ENCODE measurements at regions not wholly inside any gene's neighbourhood (a gene's known extent, or its start where the extent isn't known, plus 50 kb on each side); places are given as distances from the start of the nearest gene placed in this dataset.

DNA sequence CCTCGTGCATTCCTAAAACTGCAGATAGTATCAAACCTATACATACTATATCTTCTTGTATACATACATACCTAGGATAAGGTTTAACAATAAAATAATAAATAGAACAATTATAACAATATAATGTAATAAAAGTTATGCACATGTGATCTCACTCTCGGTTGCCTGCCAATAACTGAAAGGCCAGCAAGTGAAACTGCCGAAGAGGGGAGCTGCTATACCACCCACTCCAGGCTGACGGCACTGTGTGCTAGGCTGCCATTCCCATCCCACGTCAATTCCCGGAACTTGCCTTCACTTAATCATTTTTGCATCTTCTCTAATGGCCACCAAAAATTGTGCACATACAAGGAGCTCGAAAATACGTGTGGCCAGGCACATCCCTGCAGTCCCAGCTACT, 451.1 kb upstream of the FAT1 start:
- H3K27me3 ChIP-seq (replicated peaks; ENCODE audit: insufficient read depth, low read depth, low read length, poor library complexity) = peaks cover 69% of the 10 kb centered on the region
- DNase-seq (ENCODE audit: low spot score) = no peak
- no peak overlapping the region for H3K27ac ChIP-seq (ENCODE audit: low read depth, low read length, poor library complexity, severe bottlenecking)
- no peaks in the 10 kb centered on the region for H3K4me1 ChIP-seq (ENCODE audit: insufficient read depth, low read length, poor library complexity, severe bottlenecking)
- ChIA-PET CTCF (no interaction called here), POLR2A (ENCODE audit: low non-redundant PET) (no interaction called here)
- H3K4me3 ChIP-seq (ENCODE audit: low read depth, low read length, poor library complexity, severe bottlenecking) = no peak overlapping the region
- no TSS peak for BruUV-seq (replicated peaks)
- H3K36me3 ChIP-seq (ENCODE audit: insufficient read depth, low read length, poor library complexity, severe bottlenecking) = no peaks in the 10 kb centered on the region
- no peak for TF ChIP-seq EZH2 (IDR thresholded peaks at IDR 0.05; ENCODE audit: borderline replicate concordance, low read depth, low read length, poor library complexity, severe bottlenecking)
- TF ChIP-seq, protein P1, sequence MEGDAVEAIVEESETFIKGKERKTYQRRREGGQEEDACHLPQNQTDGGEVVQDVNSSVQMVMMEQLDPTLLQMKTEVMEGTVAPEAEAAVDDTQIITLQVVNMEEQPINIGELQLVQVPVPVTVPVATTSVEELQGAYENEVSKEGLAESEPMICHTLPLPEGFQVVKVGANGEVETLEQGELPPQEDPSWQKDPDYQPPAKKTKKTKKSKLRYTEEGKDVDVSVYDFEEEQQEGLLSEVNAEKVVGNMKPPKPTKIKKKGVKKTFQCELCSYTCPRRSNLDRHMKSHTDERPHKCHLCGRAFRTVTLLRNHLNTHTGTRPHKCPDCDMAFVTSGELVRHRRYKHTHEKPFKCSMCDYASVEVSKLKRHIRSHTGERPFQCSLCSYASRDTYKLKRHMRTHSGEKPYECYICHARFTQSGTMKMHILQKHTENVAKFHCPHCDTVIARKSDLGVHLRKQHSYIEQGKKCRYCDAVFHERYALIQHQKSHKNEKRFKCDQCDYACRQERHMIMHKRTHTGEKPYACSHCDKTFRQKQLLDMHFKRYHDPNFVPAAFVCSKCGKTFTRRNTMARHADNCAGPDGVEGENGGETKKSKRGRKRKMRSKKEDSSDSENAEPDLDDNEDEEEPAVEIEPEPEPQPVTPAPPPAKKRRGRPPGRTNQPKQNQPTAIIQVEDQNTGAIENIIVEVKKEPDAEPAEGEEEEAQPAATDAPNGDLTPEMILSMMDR (conservative IDR thresholded peaks at IDR 0.05; ENCODE audit: low read depth, low read length) = no peak
- intact Hi-C loops (cut with micrococcal nuclease; ENCODE audit: unreplicated experiment) = no loop called here
- H3K9me3 ChIP-seq (ENCODE audit: low read depth, low read length, poor library complexity, severe bottlenecking) = no peaks in the 10 kb centered on the region

DNA sequence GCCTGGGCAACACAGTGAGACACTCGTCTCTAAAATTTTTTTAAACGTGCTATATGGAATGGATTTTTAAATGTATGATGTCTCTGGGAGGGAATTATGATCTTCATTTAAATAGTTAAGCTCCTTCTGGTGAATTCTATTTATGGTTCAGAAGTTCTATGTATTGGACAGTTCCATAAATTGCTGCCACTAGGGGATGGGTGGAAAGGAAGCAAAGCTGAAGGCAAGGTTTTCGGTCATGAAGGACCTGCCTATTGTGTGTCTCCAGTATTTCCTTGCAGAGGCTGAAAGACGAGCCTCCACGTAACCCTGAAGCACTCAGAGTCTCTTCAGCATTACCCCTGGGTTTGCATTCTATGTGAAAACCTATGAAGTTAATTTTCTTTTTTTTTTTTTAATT, 451.5 kb upstream of the FAT1 start:
- intact Hi-C loops (cut with micrococcal nuclease; ENCODE audit: unreplicated experiment) = no loop called here
- no peaks in the 10 kb centered on the region for H3K36me3 ChIP-seq (ENCODE audit: insufficient read depth, low read length, poor library complexity, severe bottlenecking)
- no peak for TF ChIP-seq EZH2 (IDR thresholded peaks at IDR 0.05; ENCODE audit: borderline replicate concordance, low read depth, low read length, poor library complexity, severe bottlenecking)
- TF ChIP-seq, protein P1 (conservative IDR thresholded peaks at IDR 0.05; ENCODE audit: low read depth, low read length) = no peak
- CTCF ChIA-PET = no interaction called here
- H3K9me3 ChIP-seq (ENCODE audit: low read depth, low read length, poor library complexity, severe bottlenecking) = no peaks in the 10 kb centered on the region
- BruUV-seq (replicated peaks) = no TSS peak
- POLR2A ChIA-PET (ENCODE audit: low non-redundant PET) = no interaction called here
- H3K4me1 ChIP-seq (ENCODE audit: insufficient read depth, low read length, poor library complexity, severe bottlenecking) = no peaks in the 10 kb centered on the region
- no peak overlapping the region for H3K27ac ChIP-seq (ENCODE audit: low read depth, low read length, poor library complexity, severe bottlenecking)
- no peak for DNase-seq (ENCODE audit: low spot score)
- H3K27me3 ChIP-seq (replicated peaks; ENCODE audit: insufficient read depth, low read depth, low read length, poor library complexity) = peaks cover 74% of the 10 kb centered on the region
- H3K4me3 ChIP-seq (ENCODE audit: low read depth, low read length, poor library complexity, severe bottlenecking) = no peak overlapping the region

DNA sequence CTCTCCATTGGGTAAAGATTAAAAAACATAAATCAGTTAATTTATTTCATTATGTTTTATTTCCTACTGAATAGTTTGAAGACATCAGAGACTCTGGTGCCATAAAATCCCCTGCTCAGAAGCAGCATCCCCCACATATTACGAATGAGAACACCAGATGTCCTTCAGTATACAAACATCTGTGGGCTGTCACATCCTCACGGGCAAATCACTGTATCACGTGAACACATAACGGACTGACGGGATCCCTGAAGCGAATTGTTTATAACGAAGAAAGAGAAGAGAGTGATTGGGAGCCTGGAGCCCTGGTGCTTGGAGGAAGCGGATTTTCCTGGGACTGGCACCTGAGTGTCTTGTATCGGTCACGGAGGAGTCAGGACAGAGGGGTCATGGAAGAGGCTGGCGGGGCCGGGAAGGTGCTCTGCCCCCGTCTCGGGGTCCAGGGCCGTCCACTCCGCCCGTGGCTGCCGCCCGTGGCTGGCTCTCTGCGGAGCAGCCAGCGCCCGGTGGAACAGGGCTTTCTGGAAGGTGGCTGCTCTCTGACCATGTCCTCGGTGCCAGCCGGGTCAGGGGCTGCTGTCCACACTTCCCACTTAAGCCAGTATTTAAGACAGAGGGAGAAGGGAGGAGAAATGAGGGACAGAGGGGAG, 452.7 kb upstream of the FAT1 start:
- intact Hi-C loops (cut with micrococcal nuclease; ENCODE audit: unreplicated experiment) = no loop called here
- Histone ChIP-seq H3K4me1 (ENCODE audit: insufficient read depth, low read length, poor library complexity, severe bottlenecking) (no peaks in the 10 kb centered on the region), H3K27me3 (replicated peaks; ENCODE audit: insufficient read depth, low read depth, low read length, poor library complexity) (peaks cover 80% of the 10 kb centered on the region), H3K9me3 (ENCODE audit: low read depth, low read length, poor library complexity, severe bottlenecking) (no peaks in the 10 kb centered on the region), H3K4me3 (ENCODE audit: low read depth, low read length, poor library complexity, severe bottlenecking) (no peak overlapping the region), H3K27ac (ENCODE audit: low read depth, low read length, poor library complexity, severe bottlenecking) (no peak overlapping the region), H3K36me3 (ENCODE audit: insufficient read depth, low read length, poor library complexity, severe bottlenecking) (no peaks in the 10 kb centered on the region)
- no peak for TF ChIP-seq EZH2 (IDR thresholded peaks at IDR 0.05; ENCODE audit: borderline replicate concordance, low read depth, low read length, poor library complexity, severe bottlenecking)
- TF ChIP-seq, protein P1 (conservative IDR thresholded peaks at IDR 0.05; ENCODE audit: low read depth, low read length) = no peak
- DNase-seq (ENCODE audit: low spot score) = no peak
- ChIA-PET POLR2A (ENCODE audit: low non-redundant PET) (no interaction called here), CTCF (no interaction called here)
- BruUV-seq (replicated peaks) = no TSS peak

Data from A673 (cell line).